NB4 (cell line): ENCODE measurements at regions not wholly inside any gene's neighbourhood (a gene's known extent, or its start where the extent isn't known, plus 50 kb on each side); places are given as distances from the start of the nearest gene placed in this dataset.

Source experiments
- DNase-seq: peaks from one replicate; pipeline ENCODE4 v3.0.0; 2010; ENCODE audit warnings: low read depth
- H3K4me3 ChIP-seq: one replicate; pipeline ENCODE4 v1.5.1; 2011; ENCODE audit warnings: mild to moderate bottlenecking, low read depth, low read length, moderate library complexity
- MYC ChIP-seq: IDR thresholded peaks from 2 replicates; pipeline ENCODE4 v1.6.1; 2011; ENCODE audit warnings: low read depth, low read length
- POLR2A ChIP-seq: IDR thresholded peaks from 2 replicates; pipeline ENCODE4 v1.6.1; 2011; ENCODE audit warnings: mild to moderate bottlenecking; ENCODE audit not compliant: insufficient read length; ENCODE audit errors: extremely low read depth
- TF ChIP-seq, protein P1 (sequence below): IDR thresholded peaks from one replicate; pipeline ENCODE4 v1.5.1; 2012; ENCODE audit warnings: low read depth, low read length
- TF ChIP-seq, protein P2 (sequence below): IDR thresholded peaks from 2 replicates; pipeline ENCODE4 v1.6.1; 2011; ENCODE audit warnings: low read depth, low read length

- TF ChIP-seq MYC = no peak
- TF ChIP-seq, protein P1, sequence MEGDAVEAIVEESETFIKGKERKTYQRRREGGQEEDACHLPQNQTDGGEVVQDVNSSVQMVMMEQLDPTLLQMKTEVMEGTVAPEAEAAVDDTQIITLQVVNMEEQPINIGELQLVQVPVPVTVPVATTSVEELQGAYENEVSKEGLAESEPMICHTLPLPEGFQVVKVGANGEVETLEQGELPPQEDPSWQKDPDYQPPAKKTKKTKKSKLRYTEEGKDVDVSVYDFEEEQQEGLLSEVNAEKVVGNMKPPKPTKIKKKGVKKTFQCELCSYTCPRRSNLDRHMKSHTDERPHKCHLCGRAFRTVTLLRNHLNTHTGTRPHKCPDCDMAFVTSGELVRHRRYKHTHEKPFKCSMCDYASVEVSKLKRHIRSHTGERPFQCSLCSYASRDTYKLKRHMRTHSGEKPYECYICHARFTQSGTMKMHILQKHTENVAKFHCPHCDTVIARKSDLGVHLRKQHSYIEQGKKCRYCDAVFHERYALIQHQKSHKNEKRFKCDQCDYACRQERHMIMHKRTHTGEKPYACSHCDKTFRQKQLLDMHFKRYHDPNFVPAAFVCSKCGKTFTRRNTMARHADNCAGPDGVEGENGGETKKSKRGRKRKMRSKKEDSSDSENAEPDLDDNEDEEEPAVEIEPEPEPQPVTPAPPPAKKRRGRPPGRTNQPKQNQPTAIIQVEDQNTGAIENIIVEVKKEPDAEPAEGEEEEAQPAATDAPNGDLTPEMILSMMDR = no peak
- TF ChIP-seq POLR2A = no peak
- TF ChIP-seq, protein P2, sequence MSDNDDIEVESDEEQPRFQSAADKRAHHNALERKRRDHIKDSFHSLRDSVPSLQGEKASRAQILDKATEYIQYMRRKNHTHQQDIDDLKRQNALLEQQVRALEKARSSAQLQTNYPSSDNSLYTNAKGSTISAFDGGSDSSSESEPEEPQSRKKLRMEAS = no peak
- H3K4me3 ChIP-seq = no peak overlapping the region
- DNase-seq = no peak
Measured at GRCh38 chr13:89027694-89028306, 1356.6 kb downstream of the SLITRK5 start.

DNA sequence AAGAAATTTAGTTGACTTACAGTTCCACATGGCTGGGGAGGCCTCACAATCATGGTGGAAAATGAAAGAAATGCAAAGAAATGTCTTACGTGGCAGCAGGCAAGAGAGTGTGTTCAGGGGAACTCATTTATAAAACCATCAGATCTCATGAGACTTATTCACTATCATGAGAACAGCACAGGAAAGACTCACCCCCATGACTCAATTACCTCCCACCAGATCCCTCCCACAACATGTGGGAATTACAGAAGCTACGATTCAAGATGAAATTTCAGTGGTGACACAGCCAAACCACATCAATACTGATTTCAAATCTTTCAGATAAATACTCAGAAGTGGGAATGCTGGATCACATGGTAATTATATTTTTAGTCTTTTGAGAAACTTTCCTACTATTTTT, 1357.9 kb downstream of the SLITRK5 start:
- TF ChIP-seq POLR2A (no peak), MYC (no peak)
- TF ChIP-seq, protein P2 = no peak
- TF ChIP-seq, protein P1 = no peak
- DNase-seq = no peak
- no peak overlapping the region for H3K4me3 ChIP-seq

- no peak for TF ChIP-seq POLR2A
- TF ChIP-seq MYC = no peak
- TF ChIP-seq, protein P1 = no peak
- TF ChIP-seq, protein P2 = no peak
- H3K4me3 ChIP-seq = no peak overlapping the region
- no peak for DNase-seq
Measured at GRCh38 chr13:89034015-89034414, 1362.8 kb downstream of the SLITRK5 start.

DNA sequence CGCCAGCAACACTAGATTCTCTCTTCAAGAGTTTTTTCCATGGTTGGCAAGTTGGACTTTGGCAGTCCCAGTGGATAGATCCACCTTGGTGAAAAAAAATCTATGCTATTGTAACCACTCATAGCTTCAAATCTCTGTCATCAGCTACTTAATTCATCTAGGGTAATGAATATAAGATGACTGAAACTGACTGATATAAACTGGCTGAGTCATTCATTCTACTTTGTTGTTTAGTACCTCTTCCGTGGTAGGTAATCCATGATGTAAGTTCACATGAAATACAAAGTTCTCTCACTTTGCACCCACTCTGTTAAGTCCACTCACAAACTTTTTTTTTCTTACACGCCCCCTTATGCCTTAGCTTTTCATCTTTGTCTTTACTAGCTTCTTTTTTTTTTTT, 1381.5 kb downstream of the SLITRK5 start:
- no peak overlapping the region for H3K4me3 ChIP-seq
- no peak for TF ChIP-seq POLR2A
- TF ChIP-seq, protein P2 = no peak
- no peak for DNase-seq

- no peak for DNase-seq
- H3K4me3 ChIP-seq = no peak overlapping the region
- no peak for TF ChIP-seq MYC
- TF ChIP-seq, protein P2 = no peak
- no peak for TF ChIP-seq POLR2A
- TF ChIP-seq, protein P1 = no peak
Measured at GRCh38 chr13:89053418-89053817, 1382.2 kb downstream of the SLITRK5 start.

GRCh38 chr13:89057274-89057673, 1386.1 kb downstream of the SLITRK5 start:
- TF ChIP-seq, protein P1 = no peak
- TF ChIP-seq, protein P2 = no peak
- TF ChIP-seq POLR2A (no peak), MYC (no peak)
- DNase-seq = no peak

More at GRCh38 chr13:89057274-89057673, 1386.1 kb downstream of the SLITRK5 start:
- no peak overlapping the region for H3K4me3 ChIP-seq
